ENCODE measurements at regions not wholly inside any gene's neighbourhood (a gene's known extent, or its start where the extent isn't known, plus 50 kb on each side); places are given as distances from the start of the nearest gene placed in this dataset.
"Not testable (repeated sequence)": the region's sequence is repeated elsewhere in the genome, so short reads cannot be mapped to it uniquely, and the experiment has no call there.

DNA sequence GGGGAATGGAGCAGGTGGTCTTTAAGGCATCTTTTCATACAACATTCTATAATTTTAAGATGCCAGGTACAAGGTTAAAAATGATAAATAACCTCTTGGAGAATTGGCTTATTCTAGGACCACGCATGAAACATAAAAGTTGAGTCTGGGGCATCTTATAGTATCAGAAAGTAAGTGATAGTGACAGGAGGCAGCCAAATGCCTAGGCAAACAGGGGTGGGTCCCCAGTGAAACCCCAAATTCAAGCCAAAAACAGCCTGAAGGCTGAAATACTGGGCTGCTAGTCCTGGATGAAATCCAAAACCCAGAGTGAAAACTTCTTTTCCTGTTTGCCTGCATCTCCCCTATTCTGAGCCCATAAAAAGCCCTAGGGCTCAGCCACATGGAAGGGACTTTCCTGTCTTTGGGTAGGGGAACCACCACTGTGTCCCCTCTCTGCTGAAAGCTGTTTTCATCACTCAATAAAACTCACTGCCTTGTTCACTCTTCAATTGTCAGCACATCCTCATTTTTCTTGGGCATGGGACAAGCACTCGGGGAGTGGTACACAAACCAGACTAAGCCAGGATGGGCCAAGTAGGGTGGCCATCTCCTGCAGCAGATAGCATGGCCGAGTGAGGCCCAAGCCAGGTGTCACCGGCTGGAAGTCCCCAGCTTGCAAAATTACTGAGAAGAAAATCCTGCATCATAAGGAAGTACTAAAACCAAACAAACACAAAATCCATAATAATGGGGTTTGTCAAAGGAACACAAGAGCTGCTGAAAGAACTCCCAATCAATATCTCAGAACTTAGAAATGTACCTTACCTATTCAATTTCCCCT lies 241.6 kb upstream of the GALNT17 start:
- no peak for DNase-seq (ENCODE audit: extremely low read depth, low read depth)
- TF ChIP-seq, protein P1, sequence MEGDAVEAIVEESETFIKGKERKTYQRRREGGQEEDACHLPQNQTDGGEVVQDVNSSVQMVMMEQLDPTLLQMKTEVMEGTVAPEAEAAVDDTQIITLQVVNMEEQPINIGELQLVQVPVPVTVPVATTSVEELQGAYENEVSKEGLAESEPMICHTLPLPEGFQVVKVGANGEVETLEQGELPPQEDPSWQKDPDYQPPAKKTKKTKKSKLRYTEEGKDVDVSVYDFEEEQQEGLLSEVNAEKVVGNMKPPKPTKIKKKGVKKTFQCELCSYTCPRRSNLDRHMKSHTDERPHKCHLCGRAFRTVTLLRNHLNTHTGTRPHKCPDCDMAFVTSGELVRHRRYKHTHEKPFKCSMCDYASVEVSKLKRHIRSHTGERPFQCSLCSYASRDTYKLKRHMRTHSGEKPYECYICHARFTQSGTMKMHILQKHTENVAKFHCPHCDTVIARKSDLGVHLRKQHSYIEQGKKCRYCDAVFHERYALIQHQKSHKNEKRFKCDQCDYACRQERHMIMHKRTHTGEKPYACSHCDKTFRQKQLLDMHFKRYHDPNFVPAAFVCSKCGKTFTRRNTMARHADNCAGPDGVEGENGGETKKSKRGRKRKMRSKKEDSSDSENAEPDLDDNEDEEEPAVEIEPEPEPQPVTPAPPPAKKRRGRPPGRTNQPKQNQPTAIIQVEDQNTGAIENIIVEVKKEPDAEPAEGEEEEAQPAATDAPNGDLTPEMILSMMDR (IDR thresholded peaks at IDR 0.05; ENCODE audit: low read depth, low read length) = no peak

DNA sequence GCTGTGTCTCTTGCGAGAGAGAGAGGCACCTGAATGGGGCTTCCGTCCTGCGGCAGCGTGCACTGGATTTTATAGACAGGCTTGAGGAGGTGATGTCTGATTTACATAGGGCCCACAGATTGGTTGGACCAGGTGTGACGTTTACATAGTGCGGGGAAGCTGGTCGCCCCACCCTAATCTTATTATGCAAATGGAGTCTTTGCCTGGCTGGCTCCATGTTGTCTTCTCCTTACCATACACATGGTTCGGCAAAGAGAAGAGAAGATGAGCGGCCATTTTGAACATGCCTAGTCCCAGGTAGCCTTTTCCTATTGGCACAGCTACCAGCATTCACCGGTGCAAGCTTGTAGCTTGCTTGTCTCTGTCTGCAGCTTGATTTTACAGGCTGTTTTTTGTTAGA lies 238.5 kb upstream of the GALNT17 start:
- no peak for DNase-seq (ENCODE audit: extremely low read depth, low read depth)
- TF ChIP-seq, protein P1 (IDR thresholded peaks at IDR 0.05; ENCODE audit: low read depth, low read length) = no peak

DNA sequence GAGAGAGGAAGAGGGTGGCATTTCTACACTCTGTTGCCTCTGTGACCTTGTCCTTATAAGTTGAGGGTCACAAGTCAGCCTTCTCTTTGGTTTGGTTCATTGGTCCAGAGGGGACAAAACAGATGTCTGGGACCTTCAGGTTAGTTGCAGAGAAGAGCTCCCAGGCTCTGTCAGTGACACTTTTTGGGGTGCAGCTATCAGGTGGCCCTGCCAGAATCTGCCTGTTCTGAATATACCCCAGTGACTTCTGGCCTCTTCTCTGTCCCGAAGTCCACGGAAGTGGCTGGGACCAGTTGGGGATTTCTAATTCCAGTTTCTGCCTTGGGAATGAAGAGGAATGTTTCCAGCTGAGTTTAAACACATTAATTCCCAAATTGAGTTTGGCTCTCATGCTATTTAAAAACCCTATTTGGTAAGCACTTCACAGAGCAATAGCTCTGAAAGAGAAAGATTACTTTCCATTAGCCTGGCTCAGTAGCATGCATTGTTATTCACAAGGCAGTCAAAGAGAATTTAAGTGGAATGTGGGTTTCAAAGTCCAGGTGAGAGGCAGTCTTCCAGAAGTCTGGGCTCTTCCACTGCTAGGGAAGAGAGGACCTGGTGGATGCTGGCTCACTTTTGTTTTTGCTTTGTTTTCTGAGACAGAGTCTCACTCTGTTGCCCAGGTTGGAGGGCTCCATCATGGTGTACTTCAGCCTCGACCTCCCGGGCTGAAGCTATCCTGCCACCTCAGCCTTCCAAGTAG lies 237.8 kb upstream of the GALNT17 start:
- TF ChIP-seq, protein P1 (IDR thresholded peaks at IDR 0.05; ENCODE audit: low read depth, low read length) = no peak
- DNase-seq (ENCODE audit: extremely low read depth, low read depth) = no peak

DNA sequence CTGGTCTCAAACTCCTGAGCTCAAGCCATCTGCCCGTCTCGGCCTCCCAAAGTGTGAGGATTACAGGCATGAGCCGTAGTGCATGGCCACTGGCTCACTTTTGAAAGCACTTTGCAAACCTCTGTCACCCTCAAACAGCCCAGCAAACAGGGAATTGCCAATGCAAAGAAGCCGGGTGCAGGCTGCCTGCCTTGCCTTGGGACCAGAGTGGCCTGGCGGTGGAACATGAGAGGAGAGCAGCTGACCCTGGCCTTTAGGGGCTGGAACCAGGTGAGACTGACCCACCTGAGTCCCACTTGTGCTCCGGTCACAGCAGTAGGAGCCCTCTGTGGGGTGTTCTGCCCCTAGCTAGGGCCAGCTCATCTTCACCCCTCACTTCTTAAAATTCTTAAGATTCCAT lies 237.1 kb upstream of the GALNT17 start:
- TF ChIP-seq, protein P1 (IDR thresholded peaks at IDR 0.05; ENCODE audit: low read depth, low read length) = no peak
- no peak for DNase-seq (ENCODE audit: extremely low read depth, low read depth)

DNA sequence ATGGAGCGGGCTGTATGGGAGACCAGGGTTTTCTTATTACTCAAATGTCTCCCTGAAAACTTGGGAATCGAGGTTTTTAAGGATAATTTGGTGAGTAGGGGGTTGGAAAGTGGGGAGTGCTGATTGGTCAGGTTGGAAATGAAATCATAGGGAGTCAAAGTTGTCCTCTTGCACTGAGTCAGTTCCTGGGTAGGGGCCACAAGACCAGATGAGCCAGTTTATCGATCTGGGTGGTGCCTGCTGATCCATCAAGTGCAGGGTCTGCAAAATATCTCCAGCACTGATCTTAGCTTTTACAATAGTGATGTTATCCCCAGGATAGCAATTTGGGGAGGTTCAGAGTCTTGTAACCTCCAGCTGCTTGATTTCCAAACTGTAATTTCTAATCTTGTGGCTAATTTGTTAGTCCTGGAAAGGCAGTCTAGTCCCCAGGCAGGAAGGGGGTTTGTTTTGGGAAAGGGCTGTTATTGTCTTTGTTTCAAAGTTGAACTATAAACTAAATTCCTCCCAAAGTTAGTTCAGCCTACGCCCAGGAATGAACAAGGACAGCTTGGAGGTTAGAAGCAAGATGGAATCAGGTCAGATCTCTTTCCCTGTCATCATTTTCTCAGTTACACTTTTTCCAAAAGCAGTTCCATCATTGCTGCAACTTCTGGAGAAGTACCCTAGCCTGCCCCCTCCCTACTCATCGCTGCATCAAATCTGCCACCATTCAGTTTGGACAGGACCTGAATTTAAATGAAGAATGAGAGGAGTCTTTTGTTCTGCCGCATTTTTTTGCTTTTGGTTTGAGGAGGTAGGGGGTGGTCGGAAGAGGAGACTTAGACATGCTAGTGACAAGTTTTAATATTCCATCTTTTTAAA lies 236.4 kb upstream of the GALNT17 start:
- not testable (repeated sequence) for DNase-seq (ENCODE audit: extremely low read depth, low read depth)

DNA sequence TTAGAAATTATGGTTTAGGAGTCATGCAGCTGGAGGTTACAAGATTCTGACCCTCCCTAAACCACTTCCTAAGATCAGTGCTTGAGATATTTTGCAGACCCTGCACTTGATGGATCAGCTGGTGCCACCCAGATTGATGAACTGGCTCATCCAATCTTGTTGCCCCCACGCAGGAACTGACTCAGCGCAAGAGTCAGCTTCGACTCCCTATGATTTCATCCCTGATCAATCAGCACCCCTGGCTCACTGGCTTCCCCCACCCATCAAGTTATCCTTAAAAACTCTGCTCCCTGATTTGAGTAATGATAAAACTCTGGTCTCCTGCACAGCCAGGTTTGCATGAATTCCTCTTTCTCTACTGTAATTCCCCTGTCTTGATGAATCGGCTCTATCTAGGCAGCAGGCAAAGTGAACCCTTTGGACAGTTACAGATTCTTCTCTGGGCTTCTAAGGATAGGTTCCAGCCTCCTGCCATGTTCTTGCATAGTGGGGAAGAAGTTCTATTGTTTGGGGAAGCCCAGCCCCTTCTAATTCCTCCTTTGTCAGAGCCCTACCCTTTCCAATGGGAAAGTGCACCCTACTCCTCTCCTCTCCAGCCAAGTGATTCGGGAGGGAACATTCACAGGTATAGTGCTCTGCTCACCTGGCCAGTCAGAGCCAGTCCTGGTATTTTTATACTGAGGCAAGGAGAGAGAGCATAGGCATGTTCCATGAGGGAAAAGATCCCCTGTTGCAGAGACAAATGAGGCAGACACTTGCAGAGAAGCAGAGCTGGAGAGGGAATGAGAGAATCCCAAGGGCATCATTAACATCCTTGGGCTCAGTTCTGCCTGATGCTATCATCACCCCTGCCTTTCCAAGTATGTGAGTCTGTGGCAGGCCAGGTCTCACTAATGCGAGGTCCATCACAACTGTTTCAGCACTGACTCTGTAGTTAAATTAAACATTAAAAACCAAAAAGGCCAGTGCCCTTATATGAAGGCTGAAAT lies 224.4 kb upstream of the GALNT17 start:
- DNase-seq (ENCODE audit: extremely low read depth, low read depth) = no peak
- TF ChIP-seq, protein P1 (IDR thresholded peaks at IDR 0.05; ENCODE audit: low read depth, low read length) = no peak

DNA sequence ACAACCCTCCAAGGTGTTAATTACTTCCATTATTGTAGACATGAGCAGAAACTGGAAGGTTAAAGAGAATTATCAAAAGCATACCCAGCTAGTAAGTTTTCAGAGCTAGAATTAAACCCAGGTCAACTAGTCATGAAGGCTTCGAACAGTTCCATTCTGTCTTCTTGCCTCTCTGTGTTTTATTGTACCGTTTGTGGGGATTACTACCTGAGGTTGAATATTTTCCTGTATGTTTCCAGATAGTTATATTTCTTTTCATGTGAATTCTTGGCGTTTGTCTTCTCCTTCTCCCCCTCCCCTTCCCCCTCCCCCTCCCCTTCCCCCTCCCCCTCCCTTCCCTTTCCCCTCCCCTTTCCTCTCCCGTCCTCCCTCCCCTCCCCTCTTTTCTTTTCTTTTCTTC lies 218.0 kb upstream of the GALNT17 start:
- DNase-seq (ENCODE audit: extremely low read depth, low read depth) = no peak
- TF ChIP-seq, protein P1 (IDR thresholded peaks at IDR 0.05; ENCODE audit: low read depth, low read length) = no peak
